ENCODE measurements at regions not wholly inside any gene's neighbourhood (a gene's known extent, or its start where the extent isn't known, plus 50 kb on each side); places are given as distances from the start of the nearest gene placed in this dataset.

DNA sequence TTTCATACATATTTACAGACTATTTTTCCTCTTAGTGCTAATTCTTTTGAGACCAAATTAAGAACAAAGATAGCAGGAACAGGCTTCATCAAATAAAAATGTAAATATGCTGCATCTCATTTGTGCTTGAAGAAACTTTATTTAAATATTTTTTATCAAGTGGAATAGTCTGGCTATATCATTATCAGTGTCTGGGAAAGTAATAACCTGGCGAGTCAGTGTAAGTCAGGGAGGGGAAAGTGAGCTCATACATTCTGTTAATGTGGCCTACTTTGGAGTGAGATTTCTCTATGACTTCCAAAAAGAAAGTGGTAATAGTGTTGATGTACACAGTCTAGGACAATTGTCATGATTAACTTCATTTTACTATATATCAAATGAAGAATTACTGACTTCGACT lies 1045.1 kb downstream of the ADGRL2 start:
- no peak for FAIRE-seq
- 31% methylated on average over 2 of the region's 2 CpGs for WGBS (ENCODE audit: insufficient coverage, insufficient replicate concordance, low lambda C conversion rate, missing lambda C conversion rate)

More for the DNA sequence above, 1045.1 kb downstream of the ADGRL2 start:
- POLR2A ChIA-PET: no interaction called here
- no TSS peak for BruUV-seq (replicated peaks)
- no peaks in the 10 kb centered on the region for H3K4me1 ChIP-seq (ENCODE audit: control insufficient read depth, insufficient read depth, low read length)
- SMC1A ChIA-PET (ENCODE audit: uncharacterized antibody, unreplicated experiment): interaction anchor here (1.0 kb wide), 1 partner anchor 16 kb away, joined by 3 read pairs; no protein-coding TSS in a partner anchor
- ATAC-seq (no peak), DNase-seq (ENCODE audit: low read depth, low spot score) (no peak)
- H4K20me1 ChIP-seq (ENCODE audit: control insufficient read depth, insufficient read depth): no peaks in the 10 kb centered on the region
- H3K79me2 ChIP-seq (ENCODE audit: control insufficient read depth, insufficient read depth, low read length): no peaks in the 10 kb centered on the region
- intact Hi-C loops (cut with micrococcal nuclease; ENCODE audit: unreplicated experiment) (no loop called here), in situ Hi-C loops (cut with MboI) (no loop called here)
- TF ChIP-seq EZH2 (IDR thresholded peaks at IDR 0.05; ENCODE audit: borderline replicate concordance, control insufficient read depth, low read depth, low read length) (no peak), SMAD1 (IDR thresholded peaks at IDR 0.05; ENCODE audit: low read depth, partially characterized antibody) (no peak), KAT2A (conservative IDR thresholded peaks at IDR 0.05; ENCODE audit: control insufficient read depth, low read depth, low read length) (no peak), SIX5 (IDR thresholded peaks at IDR 0.05; ENCODE audit: low read depth, low read length, severe bottlenecking) (no peak), USF2 (IDR thresholded peaks at IDR 0.05; ENCODE audit: borderline replicate concordance, low read depth, low read length) (no peak), ZNF622 (IDR thresholded peaks at IDR 0.05) (no peak), POLR2A (IDR thresholded peaks at IDR 0.05; ENCODE audit: low read depth, low read length) (no peak), MLLT1 (IDR thresholded peaks at IDR 0.05) (no peak)
- TF ChIP-seq, protein P1, sequence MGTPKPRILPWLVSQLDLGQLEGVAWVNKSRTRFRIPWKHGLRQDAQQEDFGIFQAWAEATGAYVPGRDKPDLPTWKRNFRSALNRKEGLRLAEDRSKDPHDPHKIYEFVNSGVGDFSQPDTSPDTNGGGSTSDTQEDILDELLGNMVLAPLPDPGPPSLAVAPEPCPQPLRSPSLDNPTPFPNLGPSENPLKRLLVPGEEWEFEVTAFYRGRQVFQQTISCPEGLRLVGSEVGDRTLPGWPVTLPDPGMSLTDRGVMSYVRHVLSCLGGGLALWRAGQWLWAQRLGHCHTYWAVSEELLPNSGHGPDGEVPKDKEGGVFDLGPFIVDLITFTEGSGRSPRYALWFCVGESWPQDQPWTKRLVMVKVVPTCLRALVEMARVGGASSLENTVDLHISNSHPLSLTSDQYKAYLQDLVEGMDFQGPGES (IDR thresholded peaks at IDR 0.05): no peak
- no peaks in the 10 kb centered on the region for H3K27me3 ChIP-seq (replicated peaks in 1 of 2; ENCODE audit: control insufficient read depth in 2 of 2, insufficient read depth in 2 of 2, low read length in 1 of 2)
- no peaks in the 10 kb centered on the region for H3K9me3 ChIP-seq (replicated peaks; ENCODE audit: control insufficient read depth, insufficient read depth, low read length)
- CTCF ChIA-PET: interaction anchor here (0.5 kb wide), 1 partner anchor 24 kb away, joined by 3 read pairs; no protein-coding TSS in a partner anchor
- no peak overlapping the region for H3K9ac ChIP-seq (ENCODE audit: control insufficient read depth, insufficient read depth, low read length)
- no peaks in the 10 kb centered on the region for H3K36me3 ChIP-seq (ENCODE audit: control insufficient read depth in 2 of 2, insufficient read depth in 2 of 2, low read length in 1 of 2)
- RAD21 ChIA-PET (ENCODE audit: unreplicated experiment): interaction anchor here (0.6 kb wide), 1 partner anchor 60 kb away, joined by 4 read pairs; no protein-coding TSS in a partner anchor
- H3K27ac ChIP-seq (ENCODE audit: control insufficient read depth, insufficient read depth): no peak overlapping the region
- H3K4me2 ChIP-seq (ENCODE audit: control insufficient read depth, insufficient read depth): no peak overlapping the region
- no peak overlapping the region for H2AFZ ChIP-seq (ENCODE audit: control insufficient read depth, low read depth, low read length)
- H3K4me3 ChIP-seq: no peak overlapping the region
